NCI-H526 treated with DMSO at 0.1 percent for 48 hours (cell line): ENCODE measurements at regions not wholly inside any gene's neighbourhood (a gene's known extent, or its start where the extent isn't known, plus 50 kb on each side); places are given as distances from the start of the nearest gene placed in this dataset.
"Not testable (repeated sequence)": the region's sequence is repeated elsewhere in the genome, so short reads cannot be mapped to it uniquely, and the experiment has no call there.

Source experiments
- DNase-seq: peaks from one replicate; lab custom pipeline; 2025; lab: John Stamatoyannopoulos, UW

- DNase-seq, result not testable (repeated sequence)
These were observed 95.3 kb downstream of the TMEM121 start for GRCh38 chr14:105621479-105622328.

GRCh38 chr14:105622329-105622955 is 96.1 kb downstream of the TMEM121 start:
- DNase-seq, result no peak

GRCh38 chr14:105623178-105623577 is 96.8 kb downstream of the TMEM121 start:
- not testable (repeated sequence) for DNase-seq

- DNase-seq, result not testable (repeated sequence)
These were observed 98.0 kb downstream of the TMEM121 start for GRCh38 chr14:105624346-105624745.

GRCh38 chr14:105624749-105625434 is 98.5 kb downstream of the TMEM121 start:
- not testable (repeated sequence) for DNase-seq

GRCh38 chr14:105625448-105625847 is 99.1 kb downstream of the TMEM121 start:
- not testable (repeated sequence) for DNase-seq

- not testable (repeated sequence) for DNase-seq
These were observed 99.7 kb downstream of the TMEM121 start for GRCh38 chr14:105626111-105626510.

GRCh38 chr14:105626651-105627050 is 100.3 kb downstream of the TMEM121 start:
- not testable (repeated sequence) for DNase-seq

- DNase-seq, result not testable (repeated sequence)
These were observed 100.9 kb downstream of the TMEM121 start for GRCh38 chr14:105627287-105627686.

GRCh38 chr14:105627701-105628100 is 101.3 kb downstream of the TMEM121 start:
- no peak for DNase-seq

- DNase-seq, result not testable (repeated sequence)
These were observed 101.7 kb downstream of the TMEM121 start for GRCh38 chr14:105628126-105628525.

- DNase-seq, result not testable (repeated sequence)
These were observed 102.2 kb downstream of the TMEM121 start for GRCh38 chr14:105628531-105629067.

- not testable (repeated sequence) for DNase-seq
These were observed 102.9 kb downstream of the TMEM121 start for GRCh38 chr14:105629091-105629885.

GRCh38 chr14:105629886-105630215 is 103.5 kb downstream of the TMEM121 start:
- no peak for DNase-seq

GRCh38 chr14:105630293-105630934 is 104.0 kb downstream of the TMEM121 start:
- not testable (repeated sequence) for DNase-seq

GRCh38 chr14:105630935-105631779 is 104.8 kb downstream of the TMEM121 start:
- DNase-seq, result not testable (repeated sequence)

- no peak for DNase-seq
These were observed 105.6 kb downstream of the TMEM121 start for GRCh38 chr14:105632010-105632409.

- DNase-seq, result not testable (repeated sequence)
These were observed 107.2 kb downstream of the TMEM121 start for GRCh38 chr14:105633596-105633995.

GRCh38 chr14:105635560-105635959 is 109.2 kb downstream of the TMEM121 start:
- DNase-seq, result no peak

- DNase-seq, result not testable (repeated sequence)
These were observed 109.6 kb downstream of the TMEM121 start for GRCh38 chr14:105636021-105636420.
